ENCODE measurements at regions not wholly inside any gene's neighbourhood (a gene's known extent, or its start where the extent isn't known, plus 50 kb on each side); places are given as distances from the start of the nearest gene placed in this dataset.

- Mint-ChIP-seq H3K27ac (no peak overlapping the region), H3K27me3 (peaks cover 12% of the 10 kb centered on the region), H3K9me3 (no peaks in the 10 kb centered on the region), H3K4me1 (peaks cover 11% of the 10 kb centered on the region), H3K36me3 (no peaks in the 10 kb centered on the region), H3K4me3 (no peak overlapping the region)
- DNase-seq (ENCODE audit: low spot score in 2 of 2) (no peak), ATAC-seq (ENCODE audit: low read depth) (no peak)
Observed at GRCh38 chr20:47956268-47956995, 171.2 kb upstream of the SULF2 start.

DNA sequence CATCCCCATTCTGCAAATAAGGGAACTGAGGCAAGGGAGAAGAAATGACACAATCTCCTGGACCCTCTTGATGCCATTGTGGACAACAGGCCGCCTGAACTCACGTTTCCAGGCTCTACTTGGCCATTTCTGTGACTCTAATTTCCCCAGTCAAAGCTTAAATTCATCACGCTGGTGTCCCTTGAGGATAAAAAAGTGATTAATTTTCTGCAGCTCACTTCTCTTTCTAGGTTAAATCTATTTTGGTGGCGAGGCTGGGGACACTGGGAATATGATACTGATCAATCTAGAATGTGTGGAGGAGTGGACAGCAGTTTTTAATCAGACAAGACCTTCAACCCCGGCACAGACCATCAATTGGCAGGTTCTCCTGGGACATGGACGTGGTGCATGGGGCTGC lies 168.2 kb upstream of the SULF2 start:
- H3K27me3 Mint-ChIP-seq: peaks cover 9% of the 10 kb centered on the region
- H3K4me1 Mint-ChIP-seq: peaks cover 9% of the 10 kb centered on the region
- ATAC-seq (ENCODE audit: low read depth) (no peak), DNase-seq (ENCODE audit: low spot score in 2 of 2) (no peak)
- H3K36me3 Mint-ChIP-seq: no peaks in the 10 kb centered on the region
- no peak overlapping the region for H3K27ac Mint-ChIP-seq
- H3K9me3 Mint-ChIP-seq: no peaks in the 10 kb centered on the region
- no peak overlapping the region for H3K4me3 Mint-ChIP-seq

GRCh38 chr20:47952023-47952564 lies 166.8 kb upstream of the SULF2 start:
- H3K36me3 Mint-ChIP-seq: no peaks in the 10 kb centered on the region
- no peak for ATAC-seq (ENCODE audit: low read depth)
- DNase-seq (ENCODE audit: low spot score in 2 of 2): no peak
- no peak overlapping the region for H3K27ac Mint-ChIP-seq
- H3K4me3 Mint-ChIP-seq: no peak overlapping the region
- H3K27me3 Mint-ChIP-seq: peaks cover 9% of the 10 kb centered on the region
- H3K9me3 Mint-ChIP-seq: no peaks in the 10 kb centered on the region
- peaks cover 4% of the 10 kb centered on the region for H3K4me1 Mint-ChIP-seq

- ATAC-seq (ENCODE audit: low read depth) (no peak), DNase-seq (ENCODE audit: low spot score in 2 of 2) (no peak)
- Mint-ChIP-seq H3K4me1 (peaks cover 8% of the 10 kb centered on the region), H3K27me3 (peaks cover 14% of the 10 kb centered on the region), H3K9me3 (no peaks in the 10 kb centered on the region), H3K27ac (no peak overlapping the region), H3K4me3 (no peak overlapping the region), H3K36me3 (no peaks in the 10 kb centered on the region)
Observed at GRCh38 chr20:47951521-47951971, 166.3 kb upstream of the SULF2 start.

DNA sequence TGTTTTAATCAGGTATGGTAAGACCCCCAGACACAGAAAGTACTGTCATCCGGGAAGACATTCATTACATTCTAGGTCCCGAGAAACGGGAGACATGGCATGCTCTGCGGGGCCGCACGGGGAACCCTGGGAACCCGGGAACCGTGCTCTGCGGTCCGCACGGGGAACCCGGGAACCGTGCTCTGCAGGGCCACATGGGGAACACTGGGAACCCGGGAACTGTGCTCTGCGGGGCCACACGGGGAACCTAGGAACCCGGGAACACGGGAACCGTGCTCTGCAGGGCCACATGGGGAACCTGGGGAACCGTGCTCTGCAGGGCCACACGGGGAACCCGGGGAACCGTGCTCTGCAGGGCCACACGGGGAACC lies 165.6 kb upstream of the SULF2 start:
- Mint-ChIP-seq H3K4me1 (peaks cover 8% of the 10 kb centered on the region), H3K27me3 (peaks cover 14% of the 10 kb centered on the region), H3K4me3 (no peak overlapping the region), H3K9me3 (no peaks in the 10 kb centered on the region), H3K36me3 (no peaks in the 10 kb centered on the region), H3K27ac (no peak overlapping the region)
- ATAC-seq (ENCODE audit: low read depth): no peak
- DNase-seq (ENCODE audit: low spot score in 2 of 2): no peak

DNA sequence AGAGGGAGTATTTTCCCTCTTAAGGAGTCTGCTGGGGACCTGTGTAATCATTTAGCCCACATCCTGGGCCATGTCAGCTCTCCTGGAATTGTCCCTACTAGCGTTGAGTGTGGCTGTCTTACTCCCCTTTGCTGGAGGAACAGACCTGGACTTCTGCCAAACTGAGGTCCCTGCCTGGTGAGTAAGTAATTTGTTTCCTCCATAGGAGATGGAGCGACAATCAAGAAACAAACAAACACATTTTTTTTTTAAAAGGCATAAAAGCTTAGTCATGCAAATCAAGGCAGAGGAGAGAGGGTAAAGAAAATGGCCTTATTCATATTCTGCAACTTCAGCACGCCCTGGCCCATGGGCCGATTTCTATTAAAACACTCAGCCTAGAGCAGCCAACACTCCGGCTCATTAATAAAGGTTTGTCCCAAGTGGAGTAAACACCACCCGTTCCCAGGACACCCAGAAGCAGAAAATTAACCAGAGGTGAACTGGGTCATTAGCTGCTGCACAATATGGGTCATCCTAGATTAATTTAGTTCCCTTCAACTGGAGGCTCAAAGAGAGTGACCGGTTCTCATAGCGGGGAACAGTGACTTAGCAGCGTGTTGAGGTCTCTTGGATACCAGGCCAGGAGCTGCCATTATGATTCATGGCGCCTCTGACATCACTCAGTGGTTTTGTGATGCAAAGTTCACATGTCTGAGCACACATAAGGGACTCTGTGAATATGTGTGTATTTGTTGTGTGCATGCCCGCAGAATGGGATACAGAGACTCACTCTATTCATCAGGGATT lies 165.0 kb upstream of the SULF2 start:
- Mint-ChIP-seq H3K27me3 (peaks cover 14% of the 10 kb centered on the region), H3K4me3 (no peak overlapping the region), H3K27ac (no peak overlapping the region), H3K4me1 (peaks cover 8% of the 10 kb centered on the region), H3K36me3 (no peaks in the 10 kb centered on the region), H3K9me3 (no peaks in the 10 kb centered on the region)
- DNase-seq (ENCODE audit: low spot score in 2 of 2) (no peak), ATAC-seq (ENCODE audit: low read depth) (no peak)

- H3K36me3 Mint-ChIP-seq: no peaks in the 10 kb centered on the region
- no peak for ATAC-seq (ENCODE audit: low read depth)
- no peak overlapping the region for H3K27ac Mint-ChIP-seq
- no peak overlapping the region for H3K4me3 Mint-ChIP-seq
- no peak for DNase-seq (ENCODE audit: low spot score in 2 of 2)
- no peaks in the 10 kb centered on the region for H3K9me3 Mint-ChIP-seq
- peaks cover 14% of the 10 kb centered on the region for H3K27me3 Mint-ChIP-seq
- H3K4me1 Mint-ChIP-seq: peaks cover 8% of the 10 kb centered on the region
Observed at GRCh38 chr20:47949230-47949629, 163.9 kb upstream of the SULF2 start.

DNA sequence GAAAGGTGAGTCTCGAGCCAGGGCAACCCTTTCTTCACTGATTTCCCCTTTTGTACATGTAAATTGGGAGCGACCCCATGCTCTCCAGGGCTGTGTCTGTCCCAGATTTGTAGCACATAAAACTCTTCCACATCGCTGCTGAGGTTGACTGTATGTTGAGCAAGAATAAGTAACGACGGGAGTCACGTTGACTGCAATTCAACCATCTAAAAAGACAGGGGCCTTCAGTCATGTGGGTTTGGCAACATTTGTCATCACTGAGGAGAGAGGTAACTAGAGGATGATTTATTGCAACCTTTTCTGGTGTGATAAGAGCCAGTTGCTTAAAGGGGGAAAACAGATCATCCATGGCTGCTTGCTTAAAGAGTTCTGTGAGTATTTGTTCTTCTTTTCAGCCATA lies 159.4 kb upstream of the SULF2 start:
- Mint-ChIP-seq H3K36me3 (no peaks in the 10 kb centered on the region), H3K27me3 (peaks cover 7% of the 10 kb centered on the region), H3K9me3 (no peaks in the 10 kb centered on the region), H3K4me1 (peaks cover 5% of the 10 kb centered on the region), H3K4me3 (no peak overlapping the region), H3K27ac (no peak overlapping the region)
- no peak for DNase-seq (ENCODE audit: low spot score in 2 of 2)
- ATAC-seq (ENCODE audit: low read depth): no peak

DNA sequence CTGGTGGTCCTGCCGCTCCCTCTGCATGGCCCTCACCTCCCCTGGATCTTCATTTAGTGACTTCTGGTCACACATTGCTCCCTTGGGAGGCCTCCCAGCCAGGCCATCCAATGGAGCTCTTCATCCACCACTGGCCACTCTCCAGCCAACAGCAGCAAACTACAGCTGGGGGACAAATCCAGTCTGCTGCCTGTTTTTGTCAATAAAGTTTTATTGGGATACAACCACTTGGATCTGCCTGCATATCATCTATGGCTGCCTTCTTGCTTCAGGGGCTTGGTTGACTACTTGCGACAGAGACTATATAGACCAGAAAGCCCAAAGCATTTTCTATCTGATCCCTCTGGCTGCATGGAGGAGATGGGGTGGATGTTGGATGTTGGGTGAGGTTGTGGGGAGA lies 156.6 kb upstream of the SULF2 start:
- H3K4me1 Mint-ChIP-seq: peaks cover 4% of the 10 kb centered on the region
- ATAC-seq (ENCODE audit: low read depth) (no peak), DNase-seq (ENCODE audit: low spot score in 2 of 2) (no peak)
- no peaks in the 10 kb centered on the region for H3K9me3 Mint-ChIP-seq
- H3K27me3 Mint-ChIP-seq: peaks cover 9% of the 10 kb centered on the region
- no peaks in the 10 kb centered on the region for H3K36me3 Mint-ChIP-seq
- no peak overlapping the region for H3K27ac Mint-ChIP-seq
- no peak overlapping the region for H3K4me3 Mint-ChIP-seq

DNA sequence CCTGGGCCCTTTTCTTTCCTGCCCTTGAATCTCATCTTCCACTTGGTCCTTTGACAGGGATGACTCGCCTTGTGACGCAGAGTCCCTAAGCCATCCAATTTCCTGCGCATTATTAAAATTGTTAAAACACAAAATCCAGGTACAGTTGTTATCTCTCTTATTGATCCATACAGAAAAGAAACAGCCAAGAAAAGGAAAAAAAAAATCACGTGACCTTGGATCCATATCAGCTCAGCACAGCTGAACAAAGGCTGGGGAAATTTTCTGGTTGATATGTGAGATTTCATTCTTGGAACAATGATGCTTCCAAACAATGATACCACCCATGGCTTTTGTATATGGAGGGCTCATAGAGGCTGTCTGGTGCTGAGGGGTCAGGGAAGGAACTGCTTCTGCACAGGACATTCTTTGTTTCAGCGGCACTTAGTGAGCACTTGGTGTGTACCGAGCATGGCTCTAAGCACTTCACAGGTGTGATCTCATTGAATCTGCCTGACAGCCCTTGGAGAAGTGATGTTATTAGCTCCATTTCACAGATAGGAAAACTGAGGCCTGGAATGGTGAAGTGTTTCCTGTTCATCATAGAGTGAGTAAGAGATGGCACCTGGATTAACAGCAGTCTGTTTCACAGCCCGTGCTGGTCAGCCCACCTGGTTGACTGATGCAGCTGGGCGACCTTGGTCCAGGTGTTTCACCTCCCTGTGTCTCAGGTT lies 155.0 kb upstream of the SULF2 start:
- no peak for DNase-seq (ENCODE audit: low spot score in 2 of 2)
- Mint-ChIP-seq H3K4me3 (no peak overlapping the region), H3K9me3 (no peaks in the 10 kb centered on the region), H3K36me3 (no peaks in the 10 kb centered on the region), H3K4me1 (no peaks in the 10 kb centered on the region), H3K27me3 (peaks cover 5% of the 10 kb centered on the region), H3K27ac (no peak overlapping the region)
- ATAC-seq (ENCODE audit: low read depth): no peak

DNA sequence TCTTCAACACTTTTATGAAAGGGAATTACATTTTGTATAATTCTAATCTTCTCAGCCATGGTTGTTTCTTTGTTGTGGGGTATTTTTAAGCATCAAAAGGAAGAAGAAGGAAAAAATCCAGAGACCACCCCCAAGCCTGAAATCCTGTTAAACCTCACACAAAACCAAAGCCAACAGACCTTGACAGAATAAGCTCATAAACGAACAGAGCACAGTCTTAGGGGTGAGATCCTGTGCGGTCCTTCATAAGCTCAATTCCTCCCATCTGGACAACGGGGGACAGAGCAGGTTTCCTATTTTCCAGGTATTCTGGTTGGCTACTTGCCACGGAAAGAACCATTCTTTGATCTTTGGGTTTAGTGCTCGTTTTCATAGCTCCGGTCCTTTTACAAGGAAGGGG lies 151.3 kb upstream of the SULF2 start:
- Mint-ChIP-seq H3K27ac (no peak overlapping the region), H3K9me3 (no peaks in the 10 kb centered on the region), H3K36me3 (no peaks in the 10 kb centered on the region), H3K27me3 (peaks cover 7% of the 10 kb centered on the region), H3K4me3 (no peak overlapping the region), H3K4me1 (no peaks in the 10 kb centered on the region)
- ATAC-seq (ENCODE audit: low read depth): no peak
- no peak for DNase-seq (ENCODE audit: low spot score in 2 of 2)

- Mint-ChIP-seq H3K9me3 (no peaks in the 10 kb centered on the region), H3K27me3 (peaks cover 7% of the 10 kb centered on the region), H3K36me3 (no peaks in the 10 kb centered on the region)
Observed at GRCh38 chr20:47934761-47935160, 149.5 kb upstream of the SULF2 start.

GRCh38 chr20:47931443-47931842 lies 146.2 kb upstream of the SULF2 start:
- H3K9me3 Mint-ChIP-seq: peaks cover 1% of the 10 kb centered on the region
- no peak for ATAC-seq (ENCODE audit: low read depth)
- no peak for DNase-seq (ENCODE audit: low spot score in 2 of 2)

More at GRCh38 chr20:47934761-47935160, 149.5 kb upstream of the SULF2 start:
- no peak overlapping the region for H3K4me3 Mint-ChIP-seq
- ATAC-seq (ENCODE audit: low read depth) (no peak), DNase-seq (ENCODE audit: low spot score in 2 of 2) (no peak)
- no peaks in the 10 kb centered on the region for H3K4me1 Mint-ChIP-seq
- no peak overlapping the region for H3K27ac Mint-ChIP-seq

GRCh38 chr20:47931002-47931401 lies 145.7 kb upstream of the SULF2 start:
- no peak overlapping the region for H3K27ac Mint-ChIP-seq
- H3K4me1 Mint-ChIP-seq: no peaks in the 10 kb centered on the region
- H3K4me3 Mint-ChIP-seq: no peak overlapping the region
- H3K27me3 Mint-ChIP-seq: peaks cover 4% of the 10 kb centered on the region
- DNase-seq (ENCODE audit: low spot score in 2 of 2): no peak
- ATAC-seq (ENCODE audit: low read depth): no peak
- peaks cover 1% of the 10 kb centered on the region for H3K9me3 Mint-ChIP-seq
- no peaks in the 10 kb centered on the region for H3K36me3 Mint-ChIP-seq

More at GRCh38 chr20:47931443-47931842, 146.2 kb upstream of the SULF2 start:
- peaks cover 4% of the 10 kb centered on the region for H3K27me3 Mint-ChIP-seq
- H3K36me3 Mint-ChIP-seq: no peaks in the 10 kb centered on the region
- H3K4me3 Mint-ChIP-seq: no peak overlapping the region
- H3K27ac Mint-ChIP-seq: no peak overlapping the region
- H3K4me1 Mint-ChIP-seq: no peaks in the 10 kb centered on the region

Measured in memory B cell (primary cell).